ENCODE measurements at regions not wholly inside any gene's neighbourhood (a gene's known extent, or its start where the extent isn't known, plus 50 kb on each side); places are given as distances from the start of the nearest gene placed in this dataset.

- no peak for TF ChIP-seq CTCF (tag by site-specific recombination; IDR thresholded peaks at IDR 0.05)
- no peak for TF ChIP-seq ELK4 (IDR thresholded peaks at IDR 0.05; ENCODE audit: borderline replicate concordance, low read depth, low read length)
- no peak for TF ChIP-seq ZNF174 (tag by site-specific recombination; IDR thresholded peaks at IDR 0.05)
- no peak for TF ChIP-seq ZBTB49 (tag by site-specific recombination; IDR thresholded peaks at IDR 0.05; ENCODE audit: low read depth)
- TF ChIP-seq OVOL3 (tag by site-specific recombination; IDR thresholded peaks at IDR 0.05), result no peak
- no peak for TF ChIP-seq TCF7L2 (IDR thresholded peaks at IDR 0.05; ENCODE audit: borderline replicate concordance, low read depth, low read length)
- TF ChIP-seq ZNF362 (tag by site-specific recombination; IDR thresholded peaks at IDR 0.05), result no peak
- TF ChIP-seq GLI2 (tag by site-specific recombination; IDR thresholded peaks at IDR 0.05; ENCODE audit: borderline replicate concordance, low read depth), result no peak
- TF ChIP-seq ZNF596 (tag by site-specific recombination; IDR thresholded peaks at IDR 0.05), result no peak
- no peak for TF ChIP-seq ZNF530 (tag by site-specific recombination; IDR thresholded peaks at IDR 0.05; ENCODE audit: low read depth)
- no peak for TF ChIP-seq REST (tag by site-specific recombination; IDR thresholded peaks at IDR 0.05)
- no peak for TF ChIP-seq TRIM28 (IDR thresholded peaks at IDR 0.05; ENCODE audit: borderline replicate concordance, low read length)
These were observed 353.6 kb upstream of the RIOK2 start for GRCh38 chr5:97536683-97537082.
